ENCODE measurements at regions not wholly inside any gene's neighbourhood (a gene's known extent, or its start where the extent isn't known, plus 50 kb on each side); places are given as distances from the start of the nearest gene placed in this dataset.
"Not testable (repeated sequence)": the region's sequence is repeated elsewhere in the genome, so short reads cannot be mapped to it uniquely, and the experiment has no call there.

- DNase-seq = no peak
- Mint-ChIP-seq H3K27ac (no peak overlapping the region), H3K27me3 (ENCODE audit: low read depth in 2 of 2) (peaks cover 18 to 19% of the 10 kb centered on the region in 2 donors), H3K4me3 (no peak overlapping the region), H3K36me3 (no peaks in the 10 kb centered on the region), H3K9me3 (no peaks in the 10 kb centered on the region), H3K4me1 (peaks cover 0 to 5% of the 10 kb centered on the region in 2 donors)
- no peak for ATAC-seq
- no peak for TF ChIP-seq CTCF (IDR thresholded peaks at IDR 0.05)
- intact Hi-C loops (cut with micrococcal nuclease) = loop anchor here (1.0 kb wide), 1 partner anchor 11 kb away; no protein-coding TSS in a partner anchor
- Histone ChIP-seq H3K27me3 (ENCODE audit: control insufficient read depth, insufficient read depth, low read length) (no peaks in the 10 kb centered on the region), H3K4me3 (ENCODE audit: low read length) (no peak overlapping the region), H3K4me1 (ENCODE audit: control insufficient read depth, insufficient read depth, low read length) (no peaks in the 10 kb centered on the region), H3K36me3 (ENCODE audit: control insufficient read depth, insufficient read depth, low read length) (no peaks in the 10 kb centered on the region), H3K27ac (ENCODE audit: low read length) (no peak overlapping the region), H3K9me3 (ENCODE audit: control insufficient read depth, insufficient read depth, low read length) (no peaks in the 10 kb centered on the region)
- WGBS (ENCODE audit: insufficient coverage) = 100% methylated on average over 1 of the region's 3 CpGs
Measured at GRCh38 chr16:16938980-16939379, 531.8 kb downstream of the XYLT1 start.

GRCh38 chr16:16940351-16940750 lies 530.4 kb downstream of the XYLT1 start:
- Histone ChIP-seq H3K36me3 (ENCODE audit: control insufficient read depth, insufficient read depth, low read length) (no peaks in the 10 kb centered on the region), H3K9me3 (ENCODE audit: control insufficient read depth, insufficient read depth, low read length) (no peaks in the 10 kb centered on the region), H3K4me1 (ENCODE audit: control insufficient read depth, insufficient read depth, low read length) (no peaks in the 10 kb centered on the region), H3K27ac (ENCODE audit: low read length) (no peak overlapping the region), H3K27me3 (ENCODE audit: control insufficient read depth, insufficient read depth, low read length) (no peaks in the 10 kb centered on the region), H3K4me3 (ENCODE audit: low read length) (no peak overlapping the region)
- 88% methylated on average over 7 of the region's 7 CpGs for WGBS (ENCODE audit: insufficient coverage)
- intact Hi-C loops (cut with micrococcal nuclease) = no loop called here
- no peak for ATAC-seq
- Mint-ChIP-seq H3K9me3 (no peaks in the 10 kb centered on the region), H3K36me3 (no peaks in the 10 kb centered on the region), H3K27me3 (ENCODE audit: low read depth in 2 of 2) (peaks cover 18 to 19% of the 10 kb centered on the region in 2 donors), H3K4me3 (no peak overlapping the region), H3K27ac (no peak overlapping the region), H3K4me1 (peaks cover 0 to 5% of the 10 kb centered on the region in 2 donors)
- no peak for TF ChIP-seq CTCF (IDR thresholded peaks at IDR 0.05)
- DNase-seq = no peak

- H3K4me3 Mint-ChIP-seq; H3K4me3 ChIP-seq (ENCODE audit: low read length); H3K36me3 ChIP-seq (ENCODE audit: control insufficient read depth, insufficient read depth, low read length); H3K9me3 ChIP-seq (ENCODE audit: control insufficient read depth, insufficient read depth, low read length); H3K9me3 Mint-ChIP-seq; H3K27me3 ChIP-seq (ENCODE audit: control insufficient read depth, insufficient read depth, low read length); intact Hi-C loops (cut with micrococcal nuclease); H3K27ac Mint-ChIP-seq; DNase-seq; ATAC-seq; H3K4me1 ChIP-seq (ENCODE audit: control insufficient read depth, insufficient read depth, low read length); H3K36me3 Mint-ChIP-seq; H3K4me1 Mint-ChIP-seq; H3K27ac ChIP-seq (ENCODE audit: low read length): not testable (repeated sequence)
- H3K27me3 Mint-ChIP-seq (ENCODE audit: low read depth in 2 of 2) = peaks cover 13 to 25% of the 10 kb centered on the region in 2 donors
- 94% methylated on average over 6 of the region's 6 CpGs for WGBS (ENCODE audit: insufficient coverage)
Measured at GRCh38 chr16:16942849-16943248, 527.9 kb downstream of the XYLT1 start.

- Mint-ChIP-seq H3K36me3 (peaks cover 10% of the 10 kb centered on the region), H3K27ac (no peak overlapping the region), H3K4me1 (peaks cover 0 to 5% of the 10 kb centered on the region in 2 donors), H3K4me3 (no peak overlapping the region), H3K9me3 (peaks cover 4 to 5% of the 10 kb centered on the region in 2 donors), H3K27me3 (ENCODE audit: low read depth in 2 of 2) (peaks cover 17 to 35% of the 10 kb centered on the region in 2 donors)
- no peaks in the 10 kb centered on the region for H3K36me3 ChIP-seq (ENCODE audit: control insufficient read depth, insufficient read depth, low read length)
- 67% methylated on average over 1 of the region's 1 CpG for WGBS (ENCODE audit: insufficient coverage)
- TF ChIP-seq CTCF (IDR thresholded peaks at IDR 0.05) = no peak
- ATAC-seq (no peak), DNase-seq (no peak)
- no peak overlapping the region for H3K27ac ChIP-seq (ENCODE audit: low read length)
- H3K4me3 ChIP-seq (ENCODE audit: low read length) = no peak overlapping the region
- H3K4me1 ChIP-seq (ENCODE audit: control insufficient read depth, insufficient read depth, low read length) = no peaks in the 10 kb centered on the region
- H3K27me3 ChIP-seq (ENCODE audit: control insufficient read depth, insufficient read depth, low read length) = no peaks in the 10 kb centered on the region
- no peaks in the 10 kb centered on the region for H3K9me3 ChIP-seq (ENCODE audit: control insufficient read depth, insufficient read depth, low read length)
- intact Hi-C loops (cut with micrococcal nuclease) = no loop called here
Measured at GRCh38 chr16:16945207-16945606, 525.6 kb downstream of the XYLT1 start.

All from natural killer cell (primary cell).